GM21526 (cell line): ENCODE measurements at regions not wholly inside any gene's neighbourhood (a gene's known extent, or its start where the extent isn't known, plus 50 kb on each side); places are given as distances from the start of the nearest gene placed in this dataset.

ENCODE experiments used
- ATAC-seq: cut with Tn5 transposase; IDR thresholded peaks from one replicate; pipeline ENCODE4 v1.9.1; 2021; ENCODE audit warnings: moderate library complexity; ENCODE audit not compliant: unreplicated experiment, low FRiP score

- ATAC-seq: no peak
Observed at GRCh38 chr10:3293581-3294431, 121.2 kb upstream of the PITRM1 start.

- ATAC-seq: no peak
Observed at GRCh38 chr10:3292636-3293035, 120.1 kb upstream of the PITRM1 start.

- ATAC-seq: no peak
Observed at GRCh38 chr10:3290550-3290949, 118.0 kb upstream of the PITRM1 start.

GRCh38 chr10:3287572-3288445, 115.2 kb upstream of the PITRM1 start:
- no peak for ATAC-seq

DNA sequence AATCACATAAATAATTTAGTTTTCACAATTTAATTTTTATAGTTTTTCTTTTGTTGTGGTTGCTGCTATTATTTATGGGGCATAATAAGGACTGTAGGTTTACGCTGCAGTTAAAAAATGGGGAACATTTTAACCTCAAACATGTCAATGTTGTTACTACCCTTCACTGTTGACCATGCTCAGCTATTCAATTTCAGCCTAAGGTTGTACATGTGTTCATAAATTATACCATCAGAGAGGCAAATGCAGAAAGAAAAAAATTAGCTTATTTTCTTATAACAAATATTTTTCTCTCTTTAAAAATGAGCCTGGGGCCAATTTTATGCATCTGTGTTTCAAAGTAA, 110.1 kb upstream of the PITRM1 start:
- no peak for ATAC-seq

GRCh38 chr10:3281941-3282673, 109.5 kb upstream of the PITRM1 start:
- no peak for ATAC-seq

DNA sequence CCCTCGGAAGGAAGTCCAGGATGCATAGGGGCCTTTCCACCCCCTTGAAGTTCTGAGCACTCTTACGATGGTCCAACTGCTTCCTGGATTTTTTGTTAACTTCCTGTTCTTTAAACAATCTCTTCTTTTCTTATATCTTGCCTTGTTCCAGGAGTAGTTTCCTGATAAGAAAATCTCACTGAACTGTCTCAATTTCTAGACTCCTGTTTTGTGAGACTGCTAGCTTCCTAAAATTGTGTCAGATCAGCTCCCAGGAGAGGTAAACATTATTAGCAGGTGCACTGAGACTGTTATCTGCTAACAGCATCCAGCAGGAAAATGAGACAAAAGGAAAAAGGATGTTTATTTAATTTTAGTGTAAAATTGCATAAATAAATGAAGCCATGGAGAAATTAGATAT, 106.2 kb upstream of the PITRM1 start:
- no peak for ATAC-seq

- ATAC-seq: no peak
Observed at GRCh38 chr10:3277566-3277965, 105.0 kb upstream of the PITRM1 start.

- no peak for ATAC-seq
Observed at GRCh38 chr10:3274414-3274813, 101.8 kb upstream of the PITRM1 start.

GRCh38 chr10:3273966-3274365, 101.4 kb upstream of the PITRM1 start:
- no peak for ATAC-seq

DNA sequence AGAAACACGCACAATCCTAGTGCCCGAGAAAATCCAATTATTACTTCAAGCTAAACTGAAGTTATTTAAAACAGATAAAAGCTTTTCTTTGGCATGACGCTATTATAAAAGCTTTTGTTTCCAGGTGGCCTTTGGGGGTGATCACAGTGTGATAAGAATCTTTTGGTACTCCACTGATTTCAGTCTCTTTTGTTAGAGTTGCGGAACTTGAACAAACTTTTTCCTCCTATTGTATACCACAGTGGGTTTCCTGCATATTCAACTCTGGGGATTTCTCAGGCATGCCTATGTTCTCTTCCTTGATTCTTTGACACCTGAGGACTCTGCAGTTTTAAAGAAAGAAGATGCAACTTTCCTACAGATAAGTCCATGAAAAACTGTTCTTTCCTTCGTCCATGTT, 99.7 kb upstream of the PITRM1 start:
- ATAC-seq: no peak

DNA sequence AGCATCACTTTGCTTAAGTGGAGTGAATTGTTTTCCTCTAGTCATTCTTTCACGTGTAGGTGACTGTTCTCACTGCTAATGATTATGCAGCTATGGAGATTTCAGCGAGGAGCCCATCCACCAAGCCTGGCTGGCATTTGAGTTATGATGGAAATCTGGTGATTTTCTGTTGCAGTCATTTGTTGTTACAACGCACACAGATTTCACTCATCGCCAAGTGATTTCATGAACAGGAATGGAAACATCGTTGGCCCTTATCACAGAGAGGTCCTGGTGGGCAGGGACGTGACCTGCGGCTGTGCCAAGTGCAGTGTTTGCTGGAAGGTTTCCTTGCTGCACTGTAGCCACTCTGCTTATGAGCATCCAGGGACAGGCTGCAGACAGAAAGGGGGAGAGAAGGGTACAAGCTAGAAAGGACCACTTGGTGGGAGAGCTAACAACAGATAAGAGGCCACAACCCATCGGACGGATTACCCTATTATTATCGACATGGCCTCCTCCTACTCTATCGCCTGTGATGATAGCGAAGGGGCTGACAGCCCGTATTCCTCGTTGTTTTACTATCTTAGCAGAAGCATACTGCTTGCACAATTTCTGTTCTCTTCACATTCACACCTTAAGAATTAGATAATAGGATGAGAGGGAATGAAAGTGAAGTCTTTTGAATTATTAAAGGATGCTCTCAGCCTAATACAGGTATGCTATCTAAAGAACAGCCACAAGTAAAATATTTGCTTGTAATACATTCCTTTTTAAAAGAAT, 99.0 kb upstream of the PITRM1 start:
- no peak for ATAC-seq

GRCh38 chr10:3270577-3271316, 98.2 kb upstream of the PITRM1 start:
- ATAC-seq: no peak

DNA sequence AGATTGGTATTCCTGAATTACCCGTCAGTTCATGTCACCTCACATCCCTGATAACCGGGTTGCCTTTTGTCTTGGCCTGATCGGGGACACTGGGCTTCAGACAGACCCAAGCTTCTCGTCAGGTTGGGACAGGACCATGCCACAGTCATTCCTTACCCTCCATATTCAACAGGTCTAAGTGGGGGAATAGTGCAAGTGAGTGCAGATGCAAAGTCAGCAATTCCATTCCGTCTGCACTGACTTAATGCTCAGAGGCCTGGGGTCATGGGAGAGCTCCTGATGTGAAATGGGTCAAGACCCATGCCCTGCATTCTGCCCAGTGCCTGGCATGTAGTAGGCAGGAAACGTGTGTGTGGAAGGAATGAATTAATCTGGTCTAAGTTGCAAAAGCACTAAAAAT, 95.4 kb upstream of the PITRM1 start:
- no peak for ATAC-seq

DNA sequence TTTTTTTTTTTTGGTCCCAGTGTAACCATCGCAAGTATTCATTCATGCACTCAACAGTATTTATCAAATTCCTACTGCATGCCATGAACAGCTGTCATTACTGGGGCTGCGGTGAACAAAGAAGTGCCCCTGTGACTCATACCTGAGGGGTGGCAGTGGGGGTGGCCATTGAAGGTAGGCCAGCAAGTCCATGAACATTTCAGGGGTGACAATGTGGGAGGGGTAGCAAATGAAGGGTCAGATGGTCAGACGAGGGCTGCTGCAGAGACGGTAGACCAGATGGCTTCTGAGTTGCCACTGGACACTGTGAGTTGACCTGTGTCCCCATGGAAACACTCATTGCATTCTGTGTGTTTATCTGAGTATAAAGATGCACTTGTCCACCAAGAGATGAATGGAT, 92.5 kb upstream of the PITRM1 start:
- no peak for ATAC-seq

GRCh38 chr10:3264161-3264761, 91.7 kb upstream of the PITRM1 start:
- ATAC-seq: no peak

- ATAC-seq: no peak
Observed at GRCh38 chr10:3263747-3264146, 91.2 kb upstream of the PITRM1 start.

GRCh38 chr10:3263082-3263481, 90.5 kb upstream of the PITRM1 start:
- no peak for ATAC-seq

GRCh38 chr10:3261921-3262320, 89.3 kb upstream of the PITRM1 start:
- no peak for ATAC-seq
